ENCODE measurements at regions not wholly inside any gene's neighbourhood (a gene's known extent, or its start where the extent isn't known, plus 50 kb on each side); places are given as distances from the start of the nearest gene placed in this dataset.

DNA sequence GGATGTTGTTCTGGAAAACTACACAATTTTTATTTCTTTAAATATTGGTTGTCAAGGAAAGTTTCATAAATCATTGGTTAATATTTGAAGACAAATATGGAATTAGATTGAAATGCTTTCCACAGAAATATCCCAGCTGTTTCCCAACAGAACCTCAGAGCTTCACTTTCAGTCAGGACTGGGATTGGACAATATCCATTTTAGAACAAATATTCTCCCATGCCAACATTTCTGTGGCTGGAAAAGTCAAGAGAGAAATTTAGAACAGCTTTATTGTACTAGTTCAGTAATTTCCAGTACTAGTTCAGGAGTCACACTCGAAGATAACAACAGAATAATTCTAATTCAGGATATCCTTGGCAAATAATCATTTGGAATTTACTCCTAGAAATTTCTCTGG, 116.1 kb upstream of the TUT7 start:
- DNase-seq = no peak

DNA sequence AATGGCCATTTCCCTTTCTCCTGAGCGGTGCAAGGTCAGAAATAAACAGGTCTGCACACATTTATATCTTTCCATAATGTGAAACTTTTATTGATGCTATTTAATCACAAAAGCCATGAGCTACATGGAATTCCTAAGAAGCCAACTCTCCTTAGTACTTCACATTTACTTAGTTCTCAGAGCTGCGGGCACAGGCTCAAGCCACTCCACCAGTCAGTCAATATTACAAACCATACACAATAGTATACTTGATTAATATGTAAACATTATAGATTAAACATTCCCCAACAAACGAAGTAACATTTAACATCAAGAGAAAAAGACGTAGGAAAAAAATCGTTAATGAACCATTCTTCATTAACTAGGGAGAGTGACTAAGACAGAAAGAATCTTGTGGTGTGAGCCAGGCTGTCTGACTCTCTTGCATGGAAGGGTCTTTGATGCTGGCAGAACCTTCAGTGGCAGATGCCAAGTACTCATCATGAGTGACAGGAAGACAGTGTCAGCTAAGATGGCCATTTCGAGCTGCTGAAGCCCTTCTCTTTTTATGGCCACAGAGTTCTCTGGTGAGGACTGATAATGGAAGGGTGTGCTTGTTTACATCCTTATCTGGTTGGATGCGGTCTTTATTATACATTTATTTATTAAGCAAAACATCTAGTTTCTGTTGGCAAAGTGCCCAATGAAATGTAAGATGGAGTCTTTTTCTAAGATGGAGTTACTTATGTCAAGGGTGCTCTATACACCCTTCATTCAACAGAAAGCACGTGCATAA, 115.5 kb upstream of the TUT7 start:
- DNase-seq = no peak

DNA sequence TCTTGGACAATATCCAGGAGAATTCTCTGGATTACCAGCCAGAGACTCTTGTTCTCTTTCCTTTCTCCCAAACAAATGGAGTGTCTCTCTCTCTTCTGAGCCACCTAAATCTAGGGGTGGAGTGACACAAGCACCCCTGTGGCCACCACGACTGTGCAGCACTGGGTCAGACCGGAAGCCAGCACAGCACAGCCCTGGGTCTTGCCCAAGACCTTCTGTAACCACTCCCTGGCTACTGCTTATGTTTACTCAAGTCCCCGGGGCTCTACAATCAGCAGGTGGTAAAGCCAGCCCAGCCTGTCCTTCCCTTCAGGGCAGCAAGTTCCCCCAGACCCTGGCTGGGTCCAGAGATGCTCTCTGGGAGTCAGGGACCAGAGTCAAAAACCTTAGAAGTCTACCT, 110.0 kb upstream of the TUT7 start:
- DNase-seq = no peak

DNA sequence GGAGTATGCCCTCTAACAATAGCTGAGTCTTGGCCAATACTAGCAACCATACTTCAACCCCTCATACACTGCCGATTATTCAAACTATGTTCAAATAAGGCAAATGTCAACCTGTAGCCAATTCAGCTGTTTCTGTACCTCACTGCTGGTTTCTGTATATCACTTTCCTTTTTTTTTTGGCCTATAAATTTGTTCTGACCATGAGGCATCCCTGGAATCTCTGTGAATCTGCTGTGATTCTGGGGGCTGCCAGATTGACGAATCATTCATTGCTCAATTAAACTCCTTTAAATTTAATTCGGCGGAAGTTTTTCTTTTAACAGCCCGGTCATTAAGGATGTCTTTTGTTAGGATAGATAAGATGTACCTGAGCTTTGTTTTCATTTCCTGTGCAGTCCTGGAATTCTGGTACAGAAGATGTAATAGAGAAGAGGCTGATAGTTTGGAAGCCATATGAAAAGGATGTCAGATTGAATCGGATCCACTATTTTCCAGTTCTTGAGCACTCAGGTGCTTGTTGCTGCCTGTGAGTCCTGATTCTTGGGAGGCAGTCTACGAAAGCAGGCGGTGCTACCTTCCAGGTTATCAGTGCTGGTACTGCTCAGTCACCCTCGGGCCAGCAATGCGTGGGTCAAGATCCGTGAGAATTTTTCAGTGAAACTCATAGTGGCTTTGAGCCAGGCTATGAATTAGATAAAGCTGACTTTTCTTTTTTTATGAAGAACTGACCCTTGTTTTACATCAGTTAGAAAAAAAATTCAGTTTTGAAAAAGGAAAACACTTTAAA, 106.2 kb upstream of the TUT7 start:
- DNase-seq = no peak

DNA sequence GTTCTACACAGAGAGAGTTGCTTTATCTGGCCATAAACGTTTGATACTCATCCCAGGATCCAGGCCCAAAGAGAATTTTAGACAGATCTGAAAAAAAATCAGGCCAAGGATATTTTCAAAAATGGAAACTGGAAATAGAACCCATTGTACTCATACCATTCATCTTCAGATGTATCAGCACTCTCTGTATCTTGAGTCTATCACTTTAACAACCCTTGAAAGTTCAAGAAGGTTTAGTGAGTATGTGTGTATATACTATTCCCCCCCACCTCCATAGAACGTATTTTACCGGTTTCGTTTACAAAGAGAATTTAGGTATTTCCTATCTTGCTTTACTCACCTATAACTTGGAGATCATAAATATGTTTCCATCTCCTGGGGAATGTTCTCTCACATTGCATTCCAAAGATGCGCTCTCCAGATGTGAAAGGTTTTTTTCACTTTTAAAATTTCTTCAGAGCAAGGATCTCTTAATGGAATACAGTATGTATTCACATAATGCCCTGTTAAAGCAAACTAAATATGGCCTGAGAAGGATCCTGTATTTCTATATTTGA, 105.5 kb upstream of the TUT7 start:
- DNase-seq = no peak

DNA sequence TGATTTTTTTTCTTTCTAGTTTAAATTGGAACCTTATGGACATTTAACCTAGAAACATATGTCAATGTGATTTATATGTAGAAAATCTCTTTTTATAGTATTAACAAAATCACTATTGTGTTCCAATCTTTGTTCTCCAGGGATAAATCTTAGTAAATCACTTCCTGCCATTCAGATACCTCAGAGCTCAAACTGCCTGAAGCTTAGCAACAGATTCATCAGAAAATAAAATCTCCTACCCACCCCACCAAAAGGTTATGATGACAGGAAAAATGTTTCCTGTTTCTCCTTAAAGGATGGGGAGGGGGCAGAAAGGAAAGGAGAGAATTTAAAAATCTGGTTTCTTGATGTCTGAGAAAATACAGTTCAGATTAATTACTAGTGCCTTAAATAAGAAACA, 105.0 kb upstream of the TUT7 start:
- no peak for DNase-seq

DNA sequence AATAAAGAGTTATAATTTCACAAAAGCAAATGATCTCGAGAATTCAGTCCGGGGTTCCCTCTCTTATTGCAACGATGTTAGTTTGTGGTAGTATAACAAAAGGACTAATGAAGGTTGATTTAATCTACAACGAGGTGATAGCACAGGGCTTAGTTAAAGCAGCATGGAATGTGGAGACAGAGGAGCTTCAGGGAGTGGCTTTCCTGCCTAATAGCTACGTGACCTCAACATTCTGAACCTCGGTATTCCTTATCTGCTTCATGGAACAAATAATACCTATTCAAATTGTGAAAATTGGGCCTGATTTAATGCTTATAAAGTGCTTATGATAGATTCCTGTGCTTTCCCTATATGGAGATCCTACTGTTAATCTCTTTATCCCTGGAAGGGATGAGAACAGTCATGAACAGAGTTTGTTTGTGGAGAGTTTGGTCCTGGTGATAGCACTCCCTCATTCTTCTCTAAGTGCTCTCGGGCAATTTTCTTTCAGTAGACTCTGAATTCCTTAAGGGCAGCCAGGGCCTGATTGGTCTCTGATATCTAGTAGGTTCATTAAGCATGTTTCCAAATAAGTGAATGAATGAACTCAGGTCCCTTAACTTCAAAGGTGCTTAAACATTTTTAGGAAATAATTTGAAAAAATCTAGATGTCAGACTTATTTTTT, 104.1 kb upstream of the TUT7 start:
- DNase-seq = no peak

DNA sequence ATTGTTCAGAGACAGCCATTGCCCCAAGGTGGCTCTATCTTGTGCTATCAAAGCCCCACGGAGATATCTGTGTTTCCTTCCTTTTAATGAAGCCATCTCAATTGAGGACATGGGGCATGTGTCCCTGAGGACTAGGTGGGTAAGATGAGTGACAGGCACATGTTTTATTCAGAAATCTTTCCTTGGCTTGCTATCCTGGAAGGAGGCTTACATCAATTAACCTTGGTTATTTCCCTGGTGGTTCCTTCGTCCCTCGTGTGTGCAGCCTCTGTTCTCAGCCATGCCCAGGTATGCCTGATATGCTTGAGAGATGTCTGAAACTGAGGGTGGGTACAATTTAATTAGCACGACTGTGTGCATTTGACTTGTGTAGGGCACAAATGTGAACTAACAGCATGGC, 102.2 kb upstream of the TUT7 start:
- no peak for DNase-seq

DNA sequence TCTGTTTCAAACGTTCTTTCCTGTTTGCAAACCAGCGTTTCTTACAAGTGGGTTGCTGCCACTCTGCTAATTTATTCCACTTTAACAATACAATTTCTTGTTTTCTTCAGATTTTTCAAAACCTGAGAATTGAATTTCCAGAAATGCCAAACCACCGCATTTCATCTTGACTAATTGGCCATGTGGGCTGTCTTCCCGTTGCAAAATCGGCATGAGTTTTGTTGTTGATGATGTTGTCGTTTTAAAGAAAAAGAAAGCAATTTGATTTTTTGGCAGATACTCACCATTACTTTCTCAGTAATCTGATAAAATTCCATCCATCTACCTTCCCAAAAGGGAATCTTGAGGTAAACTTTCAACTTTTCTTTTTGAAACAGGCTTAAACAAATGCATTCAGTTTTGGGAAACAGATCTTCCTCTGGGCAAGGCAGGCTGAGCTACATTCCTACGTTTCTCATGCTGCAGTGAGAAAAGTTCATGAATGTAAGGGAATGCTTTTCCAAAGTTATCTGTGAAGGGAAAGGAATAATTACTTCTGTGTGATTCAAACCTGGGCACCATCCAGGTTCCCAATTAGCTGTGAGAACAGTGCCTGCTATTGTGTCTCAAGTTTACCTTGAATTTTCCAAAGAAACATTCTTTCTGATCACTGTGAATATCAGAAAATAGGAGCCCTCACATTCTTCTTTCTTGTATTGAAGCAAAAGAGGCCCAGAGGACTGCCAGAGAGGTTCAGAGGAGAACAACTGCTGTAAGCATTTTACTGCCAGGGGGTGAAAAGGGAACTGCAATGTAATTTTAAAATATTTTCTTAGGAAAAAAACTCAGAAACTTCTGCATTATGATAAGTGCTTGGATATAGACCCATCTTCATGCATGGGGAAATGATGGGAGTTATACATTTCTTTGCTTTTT, 100.7 kb upstream of the TUT7 start:
- no peak for DNase-seq

DNA sequence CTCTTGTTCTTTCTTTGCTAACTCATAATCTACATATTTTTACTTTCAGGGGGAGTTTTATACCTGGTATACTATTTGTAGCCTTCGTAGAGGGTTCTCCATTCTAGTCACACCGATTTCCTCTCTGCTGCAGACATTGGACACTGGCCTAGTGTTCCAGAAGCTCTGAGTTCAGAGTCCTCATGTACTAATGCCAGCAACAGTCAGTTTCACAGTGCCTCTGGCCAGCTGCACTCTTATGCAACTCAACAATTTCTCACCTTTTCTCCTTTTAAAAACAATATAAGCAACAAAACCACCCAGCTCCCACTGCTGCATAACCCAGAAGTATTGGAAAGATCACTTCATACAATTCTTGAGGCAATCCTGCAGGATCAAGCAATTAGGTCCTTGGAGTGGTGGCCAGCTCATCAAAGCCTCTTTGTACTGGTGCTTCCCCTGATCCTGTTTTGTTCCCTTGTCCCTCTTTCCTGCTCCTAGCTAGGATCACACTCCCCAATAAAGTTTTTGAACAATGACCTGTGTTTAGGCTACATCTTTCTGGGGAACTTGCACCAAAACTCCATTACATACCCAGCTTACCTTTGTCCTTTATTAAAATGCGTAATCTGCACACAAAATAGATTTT, 98.1 kb upstream of the TUT7 start:
- DNase-seq = no peak

DNA sequence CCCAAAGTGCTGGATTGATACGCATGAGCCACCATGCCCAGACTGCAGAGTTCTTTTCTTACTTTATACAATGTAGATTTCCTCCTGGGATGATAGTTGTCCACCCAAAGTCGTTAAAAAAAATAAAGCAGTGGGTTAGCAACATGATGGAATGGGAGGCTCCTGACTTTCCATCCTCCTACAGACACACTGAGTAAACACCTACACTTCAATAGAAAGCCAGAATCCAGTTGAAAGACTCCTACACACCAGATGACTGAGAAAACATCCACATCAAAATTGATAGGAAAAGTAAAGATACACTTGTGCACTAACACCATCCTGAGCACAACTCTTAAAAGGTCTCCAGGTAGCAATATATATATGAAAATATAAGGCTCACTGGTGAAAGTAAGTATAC, 95.0 kb upstream of the TUT7 start:
- DNase-seq = no peak

DNA sequence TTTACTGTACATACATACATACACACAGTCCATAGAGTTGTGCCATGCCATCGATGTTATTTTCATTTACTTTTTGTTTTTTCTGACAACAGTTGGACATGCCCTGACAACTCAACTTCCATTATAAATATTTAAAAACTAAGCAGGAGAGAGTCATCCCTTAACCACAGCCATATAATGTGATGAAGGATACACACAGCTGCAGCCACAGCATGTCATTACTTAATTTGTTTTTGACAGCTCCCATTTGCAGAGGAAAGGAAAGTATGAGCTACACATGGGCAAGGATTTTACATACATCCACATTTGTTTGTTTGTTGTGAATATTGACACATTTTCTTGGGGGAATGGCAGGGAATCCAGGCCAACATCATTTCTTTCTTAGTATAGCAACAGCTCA, 91.5 kb upstream of the TUT7 start:
- no peak for DNase-seq

DNA sequence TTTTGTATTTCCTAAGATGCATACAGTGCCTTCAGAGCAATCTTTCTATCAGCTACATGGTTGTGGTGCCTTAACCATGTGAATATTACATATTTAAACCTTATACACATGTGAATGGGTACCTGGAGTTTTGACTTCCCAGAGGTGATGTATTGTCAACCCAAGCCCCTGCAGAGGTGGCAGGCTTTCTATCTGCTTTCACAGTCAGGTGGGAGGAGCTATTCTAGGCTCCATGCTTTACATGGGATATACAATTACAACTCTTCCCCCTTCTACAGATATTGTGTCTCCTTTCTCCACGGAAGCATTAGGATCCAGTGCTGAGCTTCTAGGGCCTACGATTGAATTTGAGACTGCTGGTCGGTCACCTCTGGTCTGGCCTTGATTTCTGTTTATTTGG, 89.8 kb upstream of the TUT7 start:
- DNase-seq = no peak

DNA sequence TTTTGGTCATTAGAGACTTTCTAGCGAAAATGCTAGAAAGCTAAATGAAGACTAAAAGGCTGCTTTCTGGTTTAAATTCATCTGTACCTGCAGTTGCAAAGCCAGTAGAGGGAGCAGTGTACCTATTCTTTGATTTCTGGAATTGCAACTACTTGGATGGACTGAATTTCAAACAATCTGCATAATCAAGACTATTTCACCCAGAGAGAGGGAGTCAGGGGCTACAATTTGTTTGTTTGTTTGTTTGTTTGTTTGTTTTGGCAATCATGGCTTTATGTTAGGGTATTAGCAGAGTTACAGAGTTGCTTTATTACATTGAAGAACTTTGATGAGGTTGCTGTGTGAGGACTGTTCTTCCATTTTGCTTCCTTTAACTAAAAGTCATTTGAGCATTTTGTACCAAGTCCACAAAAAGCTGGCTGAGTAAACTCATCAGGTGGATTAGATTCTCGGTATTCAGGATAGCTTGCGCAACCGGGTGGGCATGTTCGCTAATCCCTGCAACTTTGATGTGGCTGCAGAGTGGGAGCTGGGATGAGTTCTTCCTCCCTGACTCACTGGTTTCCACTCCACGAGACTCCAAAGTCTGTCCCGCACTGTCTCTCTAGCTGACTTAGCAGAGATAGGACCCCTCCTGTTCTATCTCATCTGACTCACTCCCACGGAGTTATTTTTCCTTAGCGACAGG, 80.0 kb upstream of the TUT7 start:
- DNase-seq = no peak

DNA sequence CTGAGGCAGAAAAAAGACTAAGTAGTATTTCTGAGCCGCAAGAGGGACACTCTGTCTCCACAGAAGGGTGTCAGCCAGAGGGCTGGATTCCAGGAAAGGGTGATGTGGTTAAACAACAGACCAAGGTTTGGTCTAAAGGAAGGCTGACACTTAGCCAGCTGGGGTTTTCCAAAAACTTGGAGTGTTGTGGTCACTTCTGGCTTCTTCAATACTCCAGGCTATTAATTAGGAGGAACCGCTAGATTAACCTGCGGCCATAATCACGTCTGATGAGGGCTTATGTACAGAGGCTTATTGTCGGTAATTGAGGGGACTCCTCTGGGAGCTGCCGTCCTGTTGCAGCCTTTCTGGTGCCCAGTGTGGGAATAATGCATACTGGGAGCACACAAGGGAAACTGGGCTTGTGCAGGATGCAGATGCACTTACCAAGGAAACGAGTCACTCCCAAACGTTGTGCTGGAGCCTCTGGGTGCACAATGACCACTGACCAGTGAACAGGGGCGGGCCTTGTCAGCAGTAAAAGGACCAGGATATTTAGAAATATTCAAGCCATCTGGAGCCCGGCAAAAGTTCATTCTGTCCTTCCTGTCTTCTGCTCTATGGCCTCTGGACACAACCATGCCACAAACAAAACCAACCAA, 70.2 kb upstream of the TUT7 start:
- no peak for DNase-seq

DNA sequence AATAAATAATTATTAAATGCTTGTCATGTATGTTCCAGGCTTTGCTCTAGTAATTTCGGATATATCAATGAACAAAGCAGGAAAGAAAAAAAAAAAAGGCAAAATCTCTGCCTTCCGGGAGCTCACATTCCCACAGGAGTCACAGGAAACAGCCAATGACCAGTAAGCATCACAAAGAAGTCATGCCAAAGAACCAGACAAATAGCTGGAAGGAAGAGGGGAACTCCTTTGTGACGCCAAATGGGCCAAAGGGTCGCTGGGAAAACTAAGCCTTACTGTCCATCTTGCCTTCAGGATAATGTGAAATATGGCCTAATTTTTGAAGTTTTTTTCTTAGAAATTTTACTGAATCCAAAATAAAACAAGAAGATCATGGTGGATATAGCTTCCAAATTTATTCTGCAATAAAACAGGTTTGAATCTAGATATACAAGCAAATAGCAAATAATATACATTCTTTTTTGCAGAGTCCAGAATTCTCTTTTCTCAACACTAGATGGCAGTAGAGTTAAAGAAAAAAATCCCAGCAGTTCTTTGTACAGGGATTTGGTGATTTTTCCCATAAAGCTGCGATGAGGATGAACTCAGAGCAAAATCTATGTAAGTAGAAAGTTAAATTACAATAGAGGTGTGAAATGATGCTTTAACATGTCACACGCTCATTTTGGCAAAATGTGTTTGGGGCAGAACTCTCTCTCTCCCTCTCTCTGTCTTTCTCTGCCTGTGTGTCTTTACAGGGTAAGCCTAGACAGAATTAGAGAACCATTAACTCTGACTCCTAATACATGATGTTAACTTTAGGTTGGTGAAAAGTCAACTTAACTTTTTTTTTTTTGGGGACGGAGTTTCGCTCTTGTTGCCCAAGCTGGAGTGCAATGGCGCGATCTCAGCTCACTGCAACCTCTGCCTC, 60.0 kb upstream of the TUT7 start:
- DNase-seq = no peak

DNA sequence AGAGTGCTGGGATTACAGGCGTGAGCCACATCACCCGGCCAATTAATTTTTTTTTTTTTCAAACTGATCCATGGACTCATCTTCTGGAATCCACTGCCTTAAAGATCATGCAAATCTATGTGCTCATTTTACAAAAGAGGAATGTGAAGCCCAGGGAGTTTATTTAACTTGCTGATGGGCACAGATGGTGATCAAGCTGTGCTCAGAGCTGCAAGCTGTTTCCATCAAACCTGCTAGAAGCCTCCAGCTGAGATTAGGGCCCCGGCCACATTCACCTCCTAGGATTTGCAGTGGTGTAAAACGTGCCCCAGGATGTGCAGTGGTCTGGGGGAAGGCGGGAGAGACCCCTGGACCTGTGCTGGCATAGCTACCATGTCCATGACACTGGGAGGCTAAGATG, 56.1 kb upstream of the TUT7 start:
- DNase-seq = no peak

DNA sequence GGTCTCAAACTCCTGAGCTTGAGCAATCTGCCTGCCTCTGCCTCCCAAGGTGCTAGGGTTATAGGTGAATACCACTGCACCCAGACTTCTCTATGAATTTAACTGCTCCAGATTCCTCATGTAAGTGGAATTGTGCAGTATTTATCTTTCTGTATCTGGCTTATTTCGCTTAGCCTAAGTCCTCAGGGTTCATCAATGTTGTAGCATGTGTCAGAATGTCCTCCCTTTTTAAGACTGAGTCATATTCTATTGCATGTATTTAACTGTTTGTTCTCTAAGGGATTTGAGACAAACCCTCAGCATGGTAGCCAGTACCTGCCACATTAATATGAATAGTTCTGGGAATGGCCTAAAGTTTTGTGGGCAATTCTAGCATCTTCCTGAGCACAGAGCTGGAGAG, 53.9 kb upstream of the TUT7 start:
- DNase-seq = no peak

DNA sequence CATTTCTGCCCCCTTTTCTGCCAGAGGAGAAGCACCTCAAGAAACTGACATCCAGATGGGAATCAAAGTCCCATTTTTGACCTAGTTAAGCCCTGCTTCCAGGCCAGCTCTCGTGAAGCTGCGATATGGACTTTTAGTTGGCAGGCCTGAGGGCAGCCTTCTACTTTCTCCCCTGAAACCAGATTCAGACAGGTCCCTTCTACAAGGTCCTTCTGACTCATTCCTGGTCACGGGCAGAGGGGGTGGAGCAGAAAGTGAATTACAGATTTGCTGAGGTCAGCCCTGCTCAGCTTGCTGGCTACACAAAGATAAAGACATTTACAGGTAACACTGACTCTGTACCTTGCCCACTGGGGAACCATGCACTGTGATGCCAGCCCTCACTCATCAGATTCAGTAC, 52.8 kb upstream of the TUT7 start:
- peak; percentile 51 for DNase-seq

DNA sequence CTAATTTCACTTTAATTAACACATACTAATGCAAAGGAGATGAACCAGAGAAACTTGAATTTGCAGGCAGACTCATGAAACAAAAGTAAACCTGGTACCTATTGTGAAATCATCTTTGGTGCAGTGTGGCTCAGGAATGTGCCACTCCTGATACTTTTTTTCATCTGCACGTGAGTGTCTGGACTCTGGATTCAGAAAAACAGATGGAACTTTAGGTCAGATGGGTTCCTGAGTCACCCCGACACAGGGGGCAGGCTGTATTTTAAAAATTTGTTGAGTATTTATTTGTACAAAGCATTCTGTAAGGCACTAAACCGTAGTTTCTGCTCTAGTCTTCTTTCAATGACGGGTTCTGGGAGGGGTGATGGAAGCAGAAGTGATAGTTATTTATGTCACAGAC, 52.2 kb upstream of the TUT7 start:
- DNase-seq = no peak
